GM19397 (cell line): ENCODE measurements at regions not wholly inside any gene's neighbourhood (a gene's known extent, or its start where the extent isn't known, plus 50 kb on each side); places are given as distances from the start of the nearest gene placed in this dataset.

Experiments used
- ATAC-seq: cut with Tn5 transposase; IDR thresholded peaks from one replicate; pipeline ENCODE4 v1.9.1; 2021; ENCODE audit warnings: mild to moderate bottlenecking, moderate library complexity; ENCODE audit not compliant: unreplicated experiment

DNA sequence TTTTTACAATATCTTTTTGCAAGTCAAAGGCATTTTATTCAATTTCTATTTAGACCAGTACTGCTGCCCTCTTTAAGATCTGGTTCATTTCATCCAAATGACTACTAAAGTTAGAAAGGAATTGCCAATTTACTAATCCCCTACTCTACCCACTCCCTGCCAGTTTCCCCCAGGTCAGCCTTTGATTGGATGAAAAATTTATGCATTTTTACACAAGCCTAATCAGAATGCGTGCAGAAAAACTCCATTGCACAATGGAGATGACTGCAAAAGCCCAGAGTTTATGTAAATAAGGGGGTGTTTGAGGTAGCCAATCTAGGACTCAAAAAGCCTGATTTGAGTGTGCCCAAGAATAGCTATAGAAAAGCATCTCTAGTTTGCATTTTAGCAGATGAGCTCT is 310.6 kb downstream of the PABPC4L start:
- no peak for ATAC-seq

DNA sequence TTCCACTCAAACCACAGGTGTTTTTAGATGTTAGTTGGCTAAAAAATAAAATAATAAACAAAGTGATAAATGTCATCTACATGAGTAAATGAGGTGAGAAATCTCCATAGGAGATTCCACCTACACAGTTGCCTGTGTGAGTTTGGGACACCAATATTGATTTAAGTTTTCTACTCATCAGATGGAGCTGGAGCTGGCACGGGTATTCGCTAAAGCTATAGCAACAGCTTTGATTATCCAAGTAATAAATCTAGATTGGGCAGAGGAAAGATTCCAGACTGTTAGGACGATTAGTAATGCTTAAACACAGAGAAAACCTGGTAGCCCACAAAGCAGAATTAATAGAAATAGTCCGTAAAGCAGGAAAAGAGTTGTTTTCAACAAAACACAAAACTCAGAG is 313.9 kb downstream of the PABPC4L start:
- no peak for ATAC-seq

DNA sequence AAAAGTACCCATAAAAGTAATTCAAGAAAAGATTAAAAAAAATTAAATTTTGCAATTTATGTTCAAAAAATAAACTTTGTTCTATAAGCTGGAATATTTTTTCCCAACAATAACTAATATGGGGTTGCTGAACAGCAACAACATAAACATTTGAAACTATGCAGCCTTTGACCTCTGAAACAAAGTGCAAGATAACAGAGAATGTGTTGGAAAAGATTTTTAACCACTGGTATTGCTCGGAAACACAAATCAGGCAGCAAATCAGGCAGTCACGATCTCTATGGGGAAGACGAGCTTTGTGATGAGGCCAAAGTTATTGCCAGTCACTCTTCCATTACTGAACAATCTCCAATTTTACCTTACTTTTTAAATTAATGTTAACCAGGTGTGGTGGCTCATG is 332.1 kb downstream of the PABPC4L start:
- ATAC-seq: no peak

DNA sequence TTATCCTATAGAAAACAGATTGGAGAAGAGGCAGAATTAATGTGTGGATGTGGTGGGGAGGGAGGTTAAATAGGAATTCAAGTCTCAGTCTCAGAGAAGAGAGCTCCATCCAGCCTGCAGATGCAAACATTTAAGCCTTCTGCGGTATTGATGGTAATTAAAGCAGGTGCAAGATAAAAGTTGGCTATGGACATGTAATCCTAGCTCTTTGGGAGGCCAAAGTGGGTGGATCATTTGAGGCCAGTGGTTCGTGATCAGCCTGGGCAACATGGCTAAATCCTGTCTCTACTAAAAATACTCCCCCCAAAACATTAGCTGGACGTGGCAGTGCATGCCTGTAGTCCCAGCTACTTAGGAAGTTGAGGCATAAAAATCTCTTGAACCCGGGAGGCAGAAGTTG is 332.7 kb downstream of the PABPC4L start:
- no peak for ATAC-seq

- no peak for ATAC-seq
These were observed 335.3 kb downstream of the PABPC4L start for GRCh38 chr4:133866328-133866699.

DNA sequence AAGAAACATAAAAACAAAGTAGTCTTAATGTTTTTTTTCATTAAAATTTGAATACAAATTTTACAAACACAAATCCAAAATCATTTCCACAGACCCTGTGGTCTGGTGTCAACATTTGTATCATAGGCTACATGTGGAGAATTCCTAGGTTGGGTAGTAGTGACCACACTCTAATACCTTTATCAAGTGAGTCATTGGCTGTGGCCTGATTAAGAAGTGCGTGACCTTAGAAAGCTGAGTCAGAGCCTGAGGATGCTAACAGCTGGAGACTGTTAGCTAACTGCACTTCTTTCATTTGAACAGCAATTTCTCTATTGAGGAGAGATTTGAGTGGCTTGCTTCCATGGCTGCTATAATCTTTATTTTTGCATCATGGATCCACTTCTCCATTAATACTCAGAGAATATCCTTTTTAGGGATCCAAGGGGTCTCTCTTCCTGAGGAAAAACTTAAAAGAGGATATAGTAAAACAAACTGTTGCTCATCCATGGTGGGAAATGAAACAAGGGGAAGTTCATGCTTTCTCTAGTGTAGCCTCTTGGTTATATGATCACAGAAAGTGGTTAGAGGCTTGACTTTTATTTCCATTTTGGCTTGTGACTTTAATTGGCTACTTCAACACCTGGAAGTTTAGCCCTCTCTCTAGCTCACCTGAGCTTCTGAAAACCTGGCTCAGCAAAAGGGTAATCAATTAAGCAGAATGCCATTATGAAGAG is 335.8 kb downstream of the PABPC4L start:
- no peak for ATAC-seq

DNA sequence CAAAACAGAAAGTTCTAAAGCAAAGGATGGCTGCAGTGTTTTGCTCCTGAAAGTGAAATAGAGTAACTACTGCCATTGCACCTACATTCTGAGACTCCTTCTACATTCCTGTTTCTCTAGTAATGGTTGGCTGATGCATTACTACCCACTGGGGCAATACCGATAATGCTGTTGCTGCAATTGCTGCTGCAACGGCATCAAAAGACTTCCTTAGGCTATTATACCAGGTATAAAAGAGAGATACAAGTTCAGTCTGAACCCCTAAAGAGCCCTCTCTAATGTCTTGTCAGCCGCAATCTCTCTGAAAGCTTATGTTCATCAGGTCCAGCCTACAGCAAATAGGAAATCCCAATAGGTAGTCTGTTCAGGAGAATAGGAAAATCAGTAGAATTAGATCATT is 338.4 kb downstream of the PABPC4L start:
- ATAC-seq: no peak

GRCh38 chr4:133856731-133857355 is 344.7 kb downstream of the PABPC4L start:
- ATAC-seq: no peak

GRCh38 chr4:133855001-133855400 is 346.6 kb downstream of the PABPC4L start:
- no peak for ATAC-seq

DNA sequence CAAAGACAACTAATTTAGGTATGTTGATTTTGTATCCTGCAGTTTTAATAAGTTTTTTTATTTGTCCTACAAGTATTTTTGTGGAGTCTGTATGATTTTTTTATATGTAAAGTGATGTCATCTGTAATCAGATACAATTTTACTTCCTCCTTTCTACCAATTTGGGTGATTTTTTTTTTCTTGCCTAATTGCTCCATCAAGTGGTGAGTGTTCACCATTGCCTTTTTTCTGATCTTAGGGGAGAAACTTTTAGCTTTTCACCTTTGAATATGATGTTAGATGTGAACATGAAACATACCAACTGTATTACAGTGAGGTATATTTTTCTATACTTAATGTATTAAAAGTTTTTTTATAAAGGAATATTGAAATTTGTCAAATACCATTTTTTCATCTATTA is 362.3 kb downstream of the PABPC4L start:
- ATAC-seq: no peak

DNA sequence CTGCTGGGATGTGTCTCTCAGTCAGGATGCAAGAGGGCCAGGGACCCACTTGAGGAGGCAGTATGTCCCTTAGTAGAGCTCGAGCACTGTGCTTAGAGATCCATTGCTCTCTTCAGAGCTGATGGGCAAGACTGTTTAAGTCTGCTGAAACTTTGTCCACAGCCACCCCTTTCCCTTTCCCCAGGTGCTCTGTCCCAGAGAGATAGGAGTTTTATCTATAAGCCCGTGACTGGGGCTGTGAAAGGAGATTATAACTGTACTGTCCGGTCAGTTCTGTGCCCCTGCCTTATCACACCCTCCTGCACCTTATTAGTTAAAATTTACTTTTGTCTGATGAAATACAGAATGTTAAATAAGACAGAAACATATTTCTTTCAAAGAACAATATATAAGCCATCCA is 378.4 kb downstream of the PABPC4L start:
- ATAC-seq: no peak

GRCh38 chr4:133812954-133813353 is 388.6 kb downstream of the PABPC4L start:
- ATAC-seq: no peak

DNA sequence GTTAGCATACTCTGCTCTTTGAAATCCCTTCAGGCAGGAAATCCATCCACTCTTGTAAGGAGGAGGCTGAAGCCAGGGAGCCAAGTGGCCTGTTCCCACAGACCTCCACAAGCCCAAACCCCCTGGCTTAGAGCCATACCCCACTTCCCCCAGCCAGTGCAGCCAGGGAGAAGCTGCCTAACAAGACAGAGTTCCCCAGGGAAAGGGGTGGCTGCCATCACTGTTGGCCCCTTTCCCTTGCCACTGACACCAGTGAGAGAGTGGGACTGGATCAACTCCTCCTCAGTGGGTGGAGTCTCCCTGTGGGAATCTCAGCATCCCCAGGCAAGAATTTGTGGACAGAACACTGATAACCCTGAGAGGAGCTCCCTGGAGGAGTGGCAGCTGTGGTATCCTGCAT is 389.4 kb downstream of the PABPC4L start:
- no peak for ATAC-seq

DNA sequence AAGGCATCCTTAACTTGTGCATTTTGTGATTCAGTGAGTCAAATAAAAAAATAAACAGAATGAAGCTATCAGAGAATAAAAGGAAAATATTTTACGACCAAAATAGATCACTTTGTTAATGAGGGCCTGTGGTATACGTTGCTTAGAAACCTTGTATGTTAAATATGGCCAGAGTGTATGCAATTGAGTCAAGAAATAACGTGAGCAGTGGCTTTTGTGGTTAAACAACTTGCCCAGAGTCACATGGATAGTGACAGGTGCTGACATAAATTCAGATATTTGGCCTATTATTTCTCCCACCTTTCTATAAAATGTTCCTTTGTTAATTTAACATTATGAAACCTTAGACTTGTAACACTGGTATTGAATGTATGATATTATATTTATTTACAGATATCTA is 393.4 kb downstream of the PABPC4L start:
- ATAC-seq: no peak

DNA sequence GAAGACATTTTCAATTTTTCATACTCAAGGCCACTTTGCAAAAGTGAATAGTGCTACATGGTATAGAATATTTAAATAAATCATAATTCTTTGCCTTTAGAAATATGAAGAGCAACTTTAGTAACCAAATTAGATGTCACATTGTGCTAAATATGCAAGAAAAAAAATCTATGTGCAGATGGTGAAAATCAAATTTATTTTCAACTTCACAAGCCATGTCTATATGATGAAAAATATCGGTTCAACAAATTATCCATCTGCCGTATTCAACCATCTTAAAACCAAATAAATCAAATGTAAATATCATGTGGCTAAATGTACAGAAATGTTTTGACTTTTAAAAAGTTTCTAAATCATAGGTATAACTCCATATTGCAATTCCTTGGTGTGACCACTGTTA is 398.2 kb downstream of the PABPC4L start:
- ATAC-seq: no peak

- ATAC-seq: no peak
These were observed 399.0 kb downstream of the PABPC4L start for GRCh38 chr4:133802359-133803140.

GRCh38 chr4:133801883-133802282 is 399.7 kb downstream of the PABPC4L start:
- ATAC-seq: no peak

DNA sequence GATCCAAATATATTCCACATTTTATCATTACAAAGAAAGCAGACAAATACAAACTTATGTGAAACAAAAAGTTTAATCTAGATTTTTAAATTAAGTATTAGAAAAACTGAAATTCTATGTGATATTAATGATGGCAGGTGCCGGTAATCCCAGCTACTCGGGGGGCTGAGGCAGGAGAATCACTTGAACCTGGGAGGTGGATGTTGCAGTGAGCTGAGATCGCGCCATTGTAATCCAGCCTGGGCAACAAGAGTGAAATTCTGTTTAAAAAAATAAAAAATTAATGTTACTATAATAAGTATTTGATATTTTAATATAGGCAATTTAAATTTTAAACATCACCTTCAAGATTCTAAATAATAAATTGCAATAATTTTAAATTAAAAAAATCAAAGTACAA is 400.6 kb downstream of the PABPC4L start:
- ATAC-seq: no peak

- no peak for ATAC-seq
These were observed 401.8 kb downstream of the PABPC4L start for GRCh38 chr4:133799717-133800315.

- no peak for ATAC-seq
These were observed 423.9 kb downstream of the PABPC4L start for GRCh38 chr4:133777661-133778060.

- no peak for ATAC-seq
These were observed 424.6 kb downstream of the PABPC4L start for GRCh38 chr4:133776961-133777360.

GRCh38 chr4:133776503-133776902 is 425.1 kb downstream of the PABPC4L start:
- ATAC-seq: no peak
